Lung (tissue), 11 donors: ENCODE measurements at regions not wholly inside any gene's neighbourhood (a gene's known extent, or its start where the extent isn't known, plus 50 kb on each side); places are given as distances from the start of the nearest gene placed in this dataset.

Source experiments
- ATAC-seq: fragments of 200-7000 bp; cut with Tn5 transposase; one replicate; pipeline ENCODE4 v1.9.1; 2020; ENCODE audit warnings: moderate number of reproducible peaks; ENCODE audit not compliant: insufficient read depth, low FRiP score
- DNase-seq, 3 donors: peaks; one replicate each; pipeline ENCODE4 v3.0.0-alpha.2; 2013 to 2017
- H3K27ac ChIP-seq, 2 donors: one replicate each; pipeline ENCODE4 v1.5.1; 2013; ENCODE audit warnings: mild to moderate bottlenecking in 2 of 2, moderate library complexity in 2 of 2, control low read depth in 1 of 2, inconsistent platforms in 1 of 2, low read depth in 1 of 2, low read length in 1 of 2
- H3K27me3 ChIP-seq, 3 donors: one replicate each; pipeline ENCODE4 v1.5.1; 2013; ENCODE audit warnings: low read length in 2 of 3; ENCODE audit not compliant: control insufficient read depth in 3 of 3, insufficient read depth in 3 of 3
- H3K36me3 ChIP-seq, 4 donors: one replicate each; pipeline ENCODE4 v1.5.1; 2013; ENCODE audit warnings: low read length in 4 of 4, mild to moderate bottlenecking in 1 of 4, moderate library complexity in 1 of 4; ENCODE audit not compliant: control insufficient read depth in 4 of 4, insufficient read depth in 4 of 4
- H3K4me1 ChIP-seq, 5 donors: one replicate each; pipeline ENCODE4 v1.5.1; 2013; ENCODE audit warnings: low read length in 5 of 5, mild to moderate bottlenecking in 2 of 5, moderate library complexity in 1 of 5; ENCODE audit not compliant: control insufficient read depth in 5 of 5, insufficient read depth in 5 of 5
- H3K4me3 ChIP-seq: one replicate; pipeline ENCODE4 v1.5.1; 2013; ENCODE audit warnings: mild to moderate bottlenecking, control low read depth, moderate library complexity
- H3K9ac ChIP-seq, 2 donors: one replicate each; pipeline ENCODE4 v1.5.1; 2013; ENCODE audit warnings: low read length in 2 of 2, control low read depth in 1 of 2; ENCODE audit not compliant: insufficient read depth in 1 of 2
- H3K9me3 ChIP-seq, 4 donors: one replicate each; pipeline ENCODE4 v1.5.1; 2013; ENCODE audit warnings: low read length in 3 of 4, mild to moderate bottlenecking in 1 of 4, moderate library complexity in 1 of 4; ENCODE audit not compliant: control insufficient read depth in 4 of 4, insufficient read depth in 3 of 4
- WGBS, 2 donors: extraction: QIAGEN DNeasy Blood & Tissue Kit; methylation state at CpG; one replicate each; pipeline ENCODE4 v1.1.7; 2013; 5-methylcytosine and 5-hydroxymethylcytosine counted together
- TF ChIP-seq, protein P1 (sequence below): IDR thresholded peaks from 2 replicates; pipeline ENCODE4 v1.5.1; 2012; ENCODE audit warnings: mild to moderate bottlenecking; ENCODE audit errors: control extremely low read depth, extremely low read depth
- donor health status: control.
- donor health status: control.
- donor health status: Bipolar disorder and iron deficiency.
- donor health status: healthy.
- donor health status: DM: yes; HTN: yes; CAD: no.

DNA sequence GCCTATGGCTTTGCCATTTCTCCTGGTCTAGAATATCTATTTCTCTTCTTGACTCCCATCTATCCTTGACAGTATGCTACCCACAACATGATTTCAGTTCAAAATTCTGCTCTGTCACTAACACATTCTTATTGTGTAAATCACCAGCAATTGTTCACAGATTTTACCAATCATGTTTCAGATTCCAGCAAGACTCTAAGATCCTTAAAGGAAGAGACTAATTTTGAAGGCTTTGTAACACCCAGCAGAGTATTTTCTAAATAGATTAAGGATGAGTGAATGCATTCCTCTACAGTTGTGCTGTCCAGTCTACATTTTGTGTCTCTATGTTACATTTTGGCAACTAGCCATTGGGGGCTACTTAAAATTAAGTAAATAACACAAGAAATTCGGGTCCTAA lies 921.5 kb downstream of the NLGN4Y start:
- 79% methylated on average over 1 of the region's 1 CpG; no CpG with 5 or more reads in 1 of the 2 donors for WGBS, 2 donors
- ATAC-seq, result no peak

GRCh38 chrY:15446861-15447260 lies 922.5 kb downstream of the NLGN4Y start:
- Histone ChIP-seq H3K27me3 (no peaks in the 10 kb centered on the region), H3K4me1 (no peaks in the 10 kb centered on the region), H3K27ac (no peak overlapping the region), H3K4me3 (no peak overlapping the region), H3K36me3 (no peaks in the 10 kb centered on the region), H3K9ac (no peak overlapping the region), H3K9me3 (no peaks in the 10 kb centered on the region)
- DNase-seq (no peak), ATAC-seq (no peak)
- TF ChIP-seq, protein P1, sequence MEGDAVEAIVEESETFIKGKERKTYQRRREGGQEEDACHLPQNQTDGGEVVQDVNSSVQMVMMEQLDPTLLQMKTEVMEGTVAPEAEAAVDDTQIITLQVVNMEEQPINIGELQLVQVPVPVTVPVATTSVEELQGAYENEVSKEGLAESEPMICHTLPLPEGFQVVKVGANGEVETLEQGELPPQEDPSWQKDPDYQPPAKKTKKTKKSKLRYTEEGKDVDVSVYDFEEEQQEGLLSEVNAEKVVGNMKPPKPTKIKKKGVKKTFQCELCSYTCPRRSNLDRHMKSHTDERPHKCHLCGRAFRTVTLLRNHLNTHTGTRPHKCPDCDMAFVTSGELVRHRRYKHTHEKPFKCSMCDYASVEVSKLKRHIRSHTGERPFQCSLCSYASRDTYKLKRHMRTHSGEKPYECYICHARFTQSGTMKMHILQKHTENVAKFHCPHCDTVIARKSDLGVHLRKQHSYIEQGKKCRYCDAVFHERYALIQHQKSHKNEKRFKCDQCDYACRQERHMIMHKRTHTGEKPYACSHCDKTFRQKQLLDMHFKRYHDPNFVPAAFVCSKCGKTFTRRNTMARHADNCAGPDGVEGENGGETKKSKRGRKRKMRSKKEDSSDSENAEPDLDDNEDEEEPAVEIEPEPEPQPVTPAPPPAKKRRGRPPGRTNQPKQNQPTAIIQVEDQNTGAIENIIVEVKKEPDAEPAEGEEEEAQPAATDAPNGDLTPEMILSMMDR, result no peak

More for the DNA sequence above, 921.5 kb downstream of the NLGN4Y start:
- TF ChIP-seq, protein P1, result no peak
- no peak for DNase-seq
- Histone ChIP-seq H3K27me3 (no peaks in the 10 kb centered on the region), H3K36me3 (no peaks in the 10 kb centered on the region), H3K9ac (no peak overlapping the region), H3K9me3 (no peaks in the 10 kb centered on the region), H3K4me1 (no peaks in the 10 kb centered on the region), H3K27ac (no peak overlapping the region), H3K4me3 (no peak overlapping the region)

DNA sequence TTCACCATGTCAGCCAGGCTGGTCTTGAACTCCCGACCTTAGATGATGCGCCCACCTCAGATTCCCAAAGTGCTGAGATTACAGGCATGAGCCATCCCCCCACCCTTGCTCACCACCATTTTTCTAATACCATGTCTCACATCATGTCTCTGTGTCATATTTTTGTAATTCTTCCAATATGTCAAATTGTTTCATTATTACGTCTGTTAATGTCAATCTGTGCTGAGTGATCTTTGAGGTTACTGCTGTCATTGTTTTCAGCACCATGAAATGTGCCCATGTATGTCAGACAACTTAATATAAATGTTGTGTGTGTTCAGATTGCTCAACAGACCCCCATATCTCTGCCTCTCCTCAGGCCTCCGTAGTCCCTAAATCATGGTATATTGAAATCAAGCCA lies 923.6 kb downstream of the NLGN4Y start:
- DNase-seq (no peak), ATAC-seq (no peak)
- no peak overlapping the region for H3K9ac ChIP-seq
- no peak overlapping the region for H3K27ac ChIP-seq
- no peak overlapping the region for H3K4me3 ChIP-seq
- 86% methylated on average over 4 of the region's 4 CpGs; no CpG with 5 or more reads in 1 of the 2 donors for WGBS, 2 donors
- no peaks in the 10 kb centered on the region for H3K27me3 ChIP-seq
- H3K4me1 ChIP-seq, result no peaks in the 10 kb centered on the region
- TF ChIP-seq, protein P1, result no peak
- no peaks in the 10 kb centered on the region for H3K36me3 ChIP-seq
- no peaks in the 10 kb centered on the region for H3K9me3 ChIP-seq

GRCh38 chrY:15455133-15455937 lies 931.0 kb downstream of the NLGN4Y start:
- H3K9me3 ChIP-seq, result no peaks in the 10 kb centered on the region
- ATAC-seq, result no peak
- TF ChIP-seq, protein P1, result no peak
- H3K4me3 ChIP-seq, result no peak overlapping the region
- H3K27ac ChIP-seq, result no peak overlapping the region
- WGBS, 2 donors, result 64% methylated on average over 34 of the region's 39 CpGs; no CpG with 5 or more reads in 1 of the 2 donors
- no peak for DNase-seq
- no peaks in the 10 kb centered on the region for H3K4me1 ChIP-seq
- no peaks in the 10 kb centered on the region for H3K27me3 ChIP-seq
- H3K36me3 ChIP-seq, result no peaks in the 10 kb centered on the region
- no peak overlapping the region for H3K9ac ChIP-seq
